HG03469 (cell line): ENCODE measurements at regions not wholly inside any gene's neighbourhood (a gene's known extent, or its start where the extent isn't known, plus 50 kb on each side); places are given as distances from the start of the nearest gene placed in this dataset.
"Not testable (repeated sequence)": the region's sequence is repeated elsewhere in the genome, so short reads cannot be mapped to it uniquely, and the experiment has no call there.

Experiments
- ATAC-seq: cut with Tn5 transposase; IDR thresholded peaks from one replicate; pipeline ENCODE4 v1.9.1; 2021; ENCODE audit warnings: mild to moderate bottlenecking, moderate library complexity, moderate number of reproducible peaks; ENCODE audit not compliant: unreplicated experiment

DNA sequence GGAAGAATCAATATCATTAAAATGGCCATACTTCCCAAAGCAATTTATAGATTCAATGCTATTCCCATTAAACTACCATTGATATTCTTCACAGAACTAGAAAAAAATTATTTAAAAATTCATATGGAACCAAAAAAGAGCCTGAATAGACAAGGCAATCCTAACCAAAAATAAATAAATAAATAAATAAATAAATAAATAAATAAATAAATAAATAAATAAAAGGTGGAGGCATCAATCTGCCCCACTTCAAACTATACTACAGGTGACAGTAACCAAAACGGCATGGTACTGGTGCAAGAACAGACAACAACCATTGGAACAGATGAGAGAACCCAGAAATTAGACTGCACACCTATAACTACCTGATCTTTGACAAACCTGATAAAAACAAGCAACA is 598.5 kb upstream of the GRM3 start:
- ATAC-seq, result not testable (repeated sequence)

DNA sequence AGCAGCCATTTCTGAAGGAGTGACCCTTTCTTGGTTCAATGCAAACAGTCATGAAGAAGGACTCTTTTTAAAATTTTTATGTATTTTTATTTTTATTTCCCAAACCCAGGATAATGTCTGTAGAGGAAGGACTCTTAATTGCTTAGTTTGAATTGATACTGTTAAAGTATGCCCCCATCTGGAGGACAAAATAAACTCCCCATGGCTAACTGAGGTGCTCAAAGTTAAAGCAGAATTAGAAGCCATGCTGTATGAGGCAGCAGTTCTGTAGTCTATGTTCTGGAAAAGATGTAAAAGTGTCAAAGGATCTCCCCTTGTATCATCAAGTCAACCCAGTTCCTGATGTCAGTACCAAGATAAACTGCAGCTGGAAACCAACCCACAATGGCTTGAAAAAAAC is 617.9 kb upstream of the GRM3 start:
- ATAC-seq, result no peak

DNA sequence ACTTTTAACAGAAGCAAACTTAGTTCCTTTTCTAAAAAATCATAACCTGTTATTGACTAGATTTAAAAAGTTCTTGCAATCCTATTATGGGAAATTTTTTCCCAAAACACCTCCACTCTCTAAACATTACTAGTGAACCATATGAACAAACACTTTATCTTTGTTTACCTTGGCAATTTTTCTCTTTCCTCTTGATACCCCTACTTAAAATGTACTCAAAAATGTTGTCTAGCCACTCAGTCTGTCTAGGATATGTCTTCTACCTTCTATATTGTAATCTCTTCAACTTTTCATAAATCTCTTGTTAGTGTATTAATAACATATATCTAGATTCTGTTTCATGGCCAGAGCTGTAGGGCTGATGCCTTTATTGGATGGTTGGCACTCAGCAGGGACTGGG is 630.0 kb upstream of the GRM3 start:
- ATAC-seq, result no peak

DNA sequence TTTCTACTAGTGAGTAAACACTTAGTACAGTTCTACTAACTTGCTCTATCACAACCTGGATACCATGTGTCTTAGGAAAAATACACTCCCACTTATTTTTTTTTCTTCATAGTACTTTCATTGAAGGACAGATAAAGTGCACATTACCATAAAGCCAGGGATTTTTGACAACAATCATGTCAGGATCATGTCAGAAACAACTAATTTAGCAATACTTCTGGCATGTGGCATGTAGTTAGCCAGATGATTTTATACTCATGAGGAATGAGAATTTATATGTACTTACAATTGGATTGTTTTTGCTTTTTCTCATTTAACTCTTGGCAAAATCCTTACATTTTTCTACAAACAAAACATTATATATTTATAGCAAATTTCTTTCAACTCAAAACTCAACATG is 630.7 kb upstream of the GRM3 start:
- ATAC-seq, result no peak

DNA sequence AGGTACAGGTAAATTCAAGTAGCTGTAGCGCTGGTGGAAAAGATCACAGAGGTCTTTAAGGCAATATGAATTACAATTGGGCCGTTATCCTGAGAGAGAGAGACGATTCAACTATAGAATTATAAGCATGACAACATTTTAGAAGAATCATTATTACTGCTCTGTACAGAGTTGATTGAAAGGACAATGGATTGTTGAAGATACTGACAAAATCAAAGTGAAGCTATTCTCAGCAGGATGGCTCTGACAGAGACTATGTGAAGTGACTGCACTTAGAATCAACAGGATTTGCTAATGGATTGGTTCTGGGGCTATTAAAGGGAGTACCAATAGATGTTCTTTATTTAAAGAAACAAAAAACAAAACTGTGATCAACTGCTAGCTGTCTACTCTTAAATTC is 634.8 kb upstream of the GRM3 start:
- ATAC-seq, result no peak

DNA sequence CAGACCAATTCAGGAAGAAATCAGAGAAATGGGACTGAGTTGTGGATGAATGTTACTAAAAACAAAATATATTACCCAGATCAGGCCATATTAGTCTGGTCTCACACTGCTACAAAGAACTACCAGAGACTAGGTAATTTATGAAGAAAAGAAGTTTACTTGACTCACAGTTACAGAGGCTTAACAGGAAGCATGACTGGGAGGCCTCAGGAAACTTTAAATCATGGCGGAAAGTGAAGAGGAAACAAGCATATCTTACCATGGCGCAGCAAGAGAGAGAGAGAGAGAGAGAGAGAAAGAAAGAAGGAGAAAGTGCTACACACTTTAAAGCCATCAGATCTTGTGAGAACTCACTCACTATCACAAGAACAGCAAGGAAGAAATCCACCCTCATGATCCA is 636.8 kb upstream of the GRM3 start:
- no peak for ATAC-seq

DNA sequence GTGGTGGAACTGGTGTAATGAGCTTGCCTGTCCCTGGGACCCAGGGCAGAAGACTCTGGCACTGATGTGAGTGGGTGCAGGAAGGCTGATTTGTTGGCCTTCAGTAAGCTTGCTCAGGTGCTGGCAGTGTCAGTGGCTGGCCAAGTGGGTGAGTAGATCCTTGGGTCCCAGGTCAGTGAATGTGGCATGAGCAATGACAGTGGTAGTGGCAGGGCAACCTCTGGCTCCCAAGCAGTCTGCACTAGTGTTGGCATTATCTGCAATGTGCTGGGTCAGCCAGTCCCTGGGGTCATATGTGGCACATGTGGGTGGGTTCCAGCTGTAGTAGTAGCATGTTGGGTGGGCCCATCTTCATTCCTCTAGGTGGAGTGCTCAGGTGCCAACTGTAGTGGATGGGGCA is 640.9 kb upstream of the GRM3 start:
- ATAC-seq, result no peak

DNA sequence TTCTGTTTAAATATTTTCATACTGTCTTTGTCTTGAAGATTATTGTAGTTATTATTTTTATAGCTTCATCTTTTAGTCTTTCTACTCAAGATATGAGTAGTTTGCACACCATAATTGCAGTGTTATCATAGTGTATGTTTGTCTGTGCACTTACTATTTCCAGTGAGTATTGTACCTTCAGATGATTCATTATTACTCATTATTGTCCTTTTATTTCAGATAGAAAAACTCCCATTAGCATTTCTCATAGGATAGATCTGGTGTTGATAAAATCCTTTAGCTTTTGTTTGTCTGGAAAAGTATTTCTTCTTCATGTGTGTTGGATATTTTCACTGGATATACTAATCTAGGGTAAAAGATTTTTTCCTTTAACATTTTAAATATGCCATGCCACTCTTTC is 646.2 kb upstream of the GRM3 start:
- no peak for ATAC-seq

DNA sequence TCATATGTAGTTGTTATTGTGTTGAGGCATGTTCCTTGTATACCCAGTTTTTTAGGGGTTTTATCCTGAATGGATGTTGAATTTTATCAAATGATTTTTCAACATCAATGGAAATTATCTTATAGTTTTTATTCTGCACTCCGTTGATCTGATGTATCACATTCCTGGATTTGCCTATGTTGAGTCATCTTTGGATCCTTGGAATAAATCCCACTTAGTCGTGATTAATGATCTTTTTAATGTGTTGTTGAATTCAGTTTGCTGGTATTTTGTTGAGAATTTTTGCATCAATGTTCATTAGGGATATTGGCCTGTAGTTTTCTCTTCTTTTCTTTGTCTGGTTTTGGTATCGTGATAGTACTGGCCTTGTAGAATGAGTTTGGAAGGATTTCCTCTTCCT is 648.6 kb upstream of the GRM3 start:
- no peak for ATAC-seq

DNA sequence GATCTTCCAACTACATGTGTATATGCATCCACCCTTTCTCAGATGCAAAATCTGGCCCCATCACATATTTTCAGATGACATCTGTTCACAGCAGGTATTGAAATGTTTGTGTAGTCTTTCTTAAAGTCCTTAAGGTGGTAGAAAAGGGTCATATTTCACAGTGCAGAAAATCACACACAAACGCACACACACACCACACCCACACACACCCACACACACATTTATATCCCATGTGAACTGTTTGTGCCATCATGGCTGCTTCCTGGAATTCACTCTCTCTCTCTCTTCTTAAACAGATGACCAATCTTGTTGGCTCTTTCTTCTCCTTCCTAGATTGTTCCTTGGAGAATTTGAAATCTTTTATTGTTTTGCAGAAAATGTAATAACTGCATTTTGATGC is 663.0 kb upstream of the GRM3 start:
- no peak for ATAC-seq

DNA sequence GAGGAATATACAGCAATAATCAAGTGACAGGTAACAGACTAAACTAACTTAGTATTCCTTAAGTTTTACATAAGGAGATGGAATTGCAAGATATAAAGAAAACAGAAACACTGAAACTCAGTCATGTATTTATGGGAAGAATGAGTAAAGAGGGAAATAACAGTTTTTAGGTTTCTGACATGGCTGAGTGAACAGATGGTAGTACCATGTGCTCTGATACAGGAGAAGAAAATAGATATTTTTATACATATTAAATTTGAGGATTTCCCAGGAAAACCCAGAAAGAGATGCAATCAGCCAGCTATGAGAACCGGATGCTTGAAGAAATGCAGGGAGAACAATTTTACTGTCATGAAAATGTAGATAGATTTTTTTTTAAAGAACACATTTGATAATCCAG is 669.5 kb upstream of the GRM3 start:
- no peak for ATAC-seq

DNA sequence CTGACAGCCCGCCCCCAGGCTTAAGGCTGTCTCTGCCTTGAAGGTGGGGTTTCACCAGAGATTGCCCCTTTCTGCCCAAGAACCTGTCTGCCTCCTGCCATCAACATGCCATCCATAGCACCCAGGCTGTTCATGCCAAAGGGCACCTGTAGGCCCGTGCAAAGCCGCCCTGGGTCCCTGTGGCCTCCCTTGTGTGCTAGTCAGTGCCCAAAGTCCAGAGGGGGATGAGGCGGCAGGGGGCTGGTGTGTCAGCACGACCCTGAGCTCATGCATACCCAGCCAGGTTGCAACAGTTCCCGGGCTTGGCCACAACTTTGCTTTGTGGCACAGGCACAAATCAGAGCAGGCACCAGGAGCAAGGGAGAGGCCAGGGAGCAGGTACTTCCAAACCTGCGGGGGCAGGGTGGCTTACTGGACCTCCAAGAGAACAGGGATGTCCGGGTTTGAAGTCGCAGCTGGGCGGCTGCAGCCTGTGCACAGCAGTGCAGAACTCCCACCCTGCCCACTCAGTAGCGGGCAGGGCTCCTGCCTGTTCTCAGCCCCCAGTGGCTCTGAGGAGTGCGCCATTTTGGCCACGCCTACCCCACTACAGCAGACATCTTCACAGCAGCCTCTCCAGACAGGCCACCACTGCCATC is 671.1 kb upstream of the GRM3 start:
- no peak for ATAC-seq

DNA sequence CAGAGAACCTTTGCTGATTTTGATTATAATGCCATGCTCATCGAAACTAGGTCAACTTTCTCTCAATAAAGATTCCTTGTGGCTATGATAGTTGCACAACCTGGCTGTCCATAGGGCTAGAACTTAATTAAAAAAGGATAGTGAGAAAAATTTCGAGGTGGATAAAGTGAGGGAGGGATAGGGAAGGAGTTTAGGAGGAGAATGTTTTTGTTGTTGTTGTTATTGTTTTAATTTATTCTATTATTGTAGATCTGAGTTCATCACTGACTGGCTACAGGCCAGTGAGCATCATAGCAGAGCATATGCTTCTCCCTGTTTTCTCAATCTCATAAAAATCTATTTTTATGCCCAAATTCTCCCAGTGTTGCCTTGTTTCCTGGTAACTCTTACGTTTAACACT is 688.7 kb upstream of the GRM3 start:
- no peak for ATAC-seq

DNA sequence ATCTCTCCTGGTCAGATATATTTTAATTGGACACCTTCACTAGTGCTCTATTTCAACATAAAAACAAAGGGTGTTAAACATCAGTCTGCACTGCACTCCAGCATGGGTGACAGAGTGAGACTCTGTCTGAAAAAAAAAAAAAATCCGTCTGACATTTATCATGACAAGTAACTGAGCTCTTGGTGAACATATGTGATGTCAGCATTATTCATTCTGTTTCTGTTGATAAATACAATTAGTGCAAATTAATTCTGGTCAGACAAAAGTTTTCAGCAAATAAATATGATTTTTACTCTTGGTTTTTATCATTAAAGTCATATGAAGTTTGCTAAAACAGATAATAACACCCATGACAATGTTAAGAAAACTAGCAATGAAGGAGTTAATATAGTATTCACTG is 692.8 kb upstream of the GRM3 start:
- no peak for ATAC-seq

DNA sequence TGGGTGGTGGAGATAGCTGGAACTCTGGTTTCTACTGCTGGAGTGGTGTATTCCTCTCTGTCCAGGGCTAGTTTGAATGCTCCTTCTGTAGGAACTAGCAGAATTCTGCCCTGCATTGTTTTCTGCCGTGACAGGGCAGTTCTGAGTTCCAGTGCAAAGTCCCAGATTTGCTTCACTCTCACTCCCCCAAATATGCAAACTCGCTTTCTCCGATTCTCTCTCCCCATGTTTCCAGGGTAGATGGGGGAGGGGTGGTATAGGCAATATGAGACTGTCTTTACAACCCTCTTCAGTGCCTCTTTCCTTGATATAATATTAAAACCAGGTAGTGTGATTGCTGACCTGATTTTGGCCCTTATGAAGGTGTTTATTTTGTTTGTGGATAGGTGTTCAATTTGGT is 693.3 kb upstream of the GRM3 start:
- ATAC-seq, result no peak

DNA sequence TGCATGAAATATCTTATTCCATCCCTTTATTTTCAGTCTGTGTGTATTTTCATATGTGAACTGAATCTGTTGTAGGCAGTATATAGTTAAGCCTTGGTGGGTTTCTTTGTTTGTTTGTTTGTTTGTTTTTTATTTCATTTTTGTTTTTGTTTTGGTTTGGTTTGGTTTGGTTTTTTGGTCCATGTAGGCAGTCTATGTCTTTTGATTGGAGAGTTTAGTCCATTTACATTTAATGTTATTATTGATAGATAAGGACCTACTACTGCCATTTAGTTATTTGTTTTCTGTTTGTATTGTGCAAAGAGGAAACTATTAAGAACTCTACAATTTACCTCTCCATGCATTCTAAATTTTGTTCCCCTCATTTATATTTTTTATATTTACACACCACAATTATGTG is 695.9 kb upstream of the GRM3 start:
- ATAC-seq, result no peak

DNA sequence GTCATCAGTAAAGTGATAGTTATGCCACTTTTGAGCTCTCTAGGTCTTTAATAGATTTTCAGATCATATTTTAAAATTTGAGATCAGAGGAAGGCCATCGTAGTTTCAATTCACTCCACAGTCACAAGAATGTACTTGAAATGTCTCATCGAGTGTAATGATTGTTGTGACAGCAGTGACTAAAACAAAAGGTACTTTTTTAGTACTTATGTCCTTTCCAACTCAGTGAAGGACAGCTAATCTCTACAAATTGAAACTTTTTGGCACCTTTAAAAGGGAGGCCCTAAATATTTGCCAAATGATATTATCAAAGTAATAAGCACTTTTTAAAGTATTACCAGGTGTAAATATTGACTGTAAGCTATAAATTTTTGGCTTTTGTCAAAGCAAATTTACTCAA is 702.9 kb upstream of the GRM3 start:
- no peak for ATAC-seq

DNA sequence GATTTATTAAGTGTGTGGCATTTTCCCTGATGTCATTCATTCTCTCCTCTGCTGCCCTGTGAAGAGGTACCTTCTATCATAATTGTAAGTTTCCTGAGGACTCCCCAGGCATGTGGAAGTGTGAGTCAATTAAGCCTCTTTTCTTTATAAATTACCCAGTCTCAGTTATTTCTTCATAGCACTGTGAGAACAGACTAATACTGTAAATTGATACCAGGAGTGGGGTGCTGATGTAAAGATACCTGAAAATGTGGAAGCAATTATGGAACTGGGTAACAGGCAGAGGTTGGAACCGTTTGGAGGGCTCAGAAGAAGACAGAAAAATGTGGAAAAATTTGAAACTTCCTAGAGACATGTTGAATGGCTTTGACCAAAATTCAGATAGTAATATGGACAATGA is 711.8 kb upstream of the GRM3 start:
- ATAC-seq, result no peak

DNA sequence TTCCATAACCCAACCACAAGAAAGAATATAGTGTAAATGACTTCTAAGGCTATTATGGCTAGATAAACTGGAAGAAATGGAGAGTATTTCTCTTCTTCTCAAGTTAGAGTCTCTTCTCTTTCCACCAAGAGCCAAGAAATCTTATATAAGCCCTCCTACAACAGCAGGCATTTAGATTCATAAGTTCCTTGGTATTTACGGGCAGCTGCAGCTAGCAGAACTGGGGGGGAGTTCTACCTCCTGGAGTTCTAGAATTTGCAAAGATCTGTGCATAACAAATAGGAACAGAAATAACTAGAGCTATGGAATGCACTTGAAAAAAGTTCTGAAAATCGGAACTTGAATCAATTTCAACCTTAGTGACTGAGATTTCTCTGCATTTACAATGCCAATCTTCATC is 715.2 kb upstream of the GRM3 start:
- ATAC-seq, result no peak

DNA sequence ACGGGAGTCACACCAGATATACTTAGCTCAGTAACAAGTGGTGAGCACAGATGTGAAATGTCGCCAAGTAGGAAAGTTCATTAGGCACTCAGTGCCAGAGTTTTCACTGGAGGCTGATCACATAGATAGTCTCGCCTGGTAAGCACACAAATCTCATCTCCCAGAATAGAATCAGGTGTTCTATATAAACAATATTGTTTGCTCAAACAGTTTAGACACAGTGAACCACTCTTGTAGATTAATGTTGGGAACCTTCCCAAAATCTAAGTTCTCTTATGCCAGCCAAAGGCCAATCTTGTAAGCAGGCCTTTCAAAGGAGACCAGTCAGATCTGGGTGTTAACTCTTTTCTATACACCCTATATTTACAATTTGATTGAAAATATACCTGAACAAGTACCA is 716.5 kb upstream of the GRM3 start:
- no peak for ATAC-seq

DNA sequence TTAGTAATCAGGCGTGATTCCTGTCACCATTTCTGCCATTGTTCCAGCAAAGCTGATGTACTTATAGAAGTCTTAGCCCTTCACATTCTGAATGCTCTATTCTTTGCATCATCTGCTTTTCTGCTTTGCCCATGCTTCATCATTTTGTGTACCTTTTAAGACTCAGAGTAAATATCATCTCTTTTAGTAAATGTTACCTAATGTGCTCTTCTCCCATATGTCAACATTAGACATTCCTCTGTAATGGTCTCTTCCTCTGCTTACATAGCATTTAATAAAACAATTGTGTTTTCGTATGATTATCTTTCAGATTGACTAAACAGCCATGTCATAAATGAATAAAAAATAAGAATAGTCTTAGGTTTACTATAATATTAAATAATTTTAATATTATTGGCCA is 719.6 kb upstream of the GRM3 start:
- no peak for ATAC-seq

DNA sequence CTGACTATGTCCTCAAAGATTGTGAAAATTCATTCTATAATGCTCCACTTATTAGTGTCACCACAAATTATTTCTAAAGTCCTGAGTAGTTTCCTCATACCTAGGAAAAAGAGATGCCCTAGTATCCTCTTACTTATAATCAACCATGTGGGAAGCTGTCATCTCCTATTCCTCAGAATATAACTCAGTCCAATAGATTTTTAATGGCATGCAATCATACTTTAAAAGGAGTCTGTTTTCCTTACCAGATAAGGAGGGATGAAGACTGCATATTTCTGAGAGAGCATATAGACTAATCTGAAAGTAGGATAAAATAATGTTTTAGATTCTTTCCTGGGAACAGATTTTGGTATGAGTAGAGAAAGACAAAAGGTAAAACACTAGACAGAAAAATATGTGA is 727.7 kb upstream of the GRM3 start:
- no peak for ATAC-seq

DNA sequence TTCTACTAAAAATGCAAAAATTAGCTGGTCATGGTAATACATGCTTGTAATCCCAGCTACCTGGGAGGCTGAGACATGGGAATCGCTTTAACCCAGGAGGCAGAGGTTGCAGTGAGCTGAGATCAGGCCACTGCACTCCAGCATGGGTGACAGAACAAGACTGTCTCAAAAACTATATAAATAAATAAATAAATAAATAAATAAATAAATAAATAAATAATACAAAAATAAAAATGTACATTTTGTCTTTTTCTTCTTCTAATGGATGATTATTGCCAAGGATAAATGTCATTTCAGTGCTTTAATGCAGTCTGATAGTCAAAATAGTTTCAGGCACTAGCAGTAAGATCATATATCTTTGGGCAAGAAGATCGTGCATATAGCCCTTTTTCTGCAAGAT is 727.6 kb upstream of the SEMA3D start:
- no peak for ATAC-seq

DNA sequence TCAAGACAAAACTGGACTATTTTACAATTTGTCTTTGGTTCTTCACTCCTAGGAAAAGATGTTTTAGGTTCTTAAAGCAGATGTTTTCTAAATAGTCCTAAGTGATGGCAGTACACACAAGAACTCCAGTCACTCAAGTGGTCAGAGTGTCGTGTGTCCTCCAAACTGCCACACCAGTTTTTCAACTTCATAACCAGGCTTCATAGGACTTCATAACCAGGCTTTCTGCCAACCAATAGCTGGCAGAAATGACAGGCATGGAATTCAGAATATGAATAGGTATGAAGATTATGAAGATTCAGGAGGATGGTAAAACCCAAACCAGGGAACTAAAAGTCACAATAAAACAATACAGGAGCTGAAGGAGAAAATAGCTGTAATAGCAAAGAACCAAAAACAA is 721.2 kb upstream of the SEMA3D start:
- ATAC-seq, result no peak
